GM12874 (cell line): ENCODE measurements at regions not wholly inside any gene's neighbourhood (a gene's known extent, or its start where the extent isn't known, plus 50 kb on each side); places are given as distances from the start of the nearest gene placed in this dataset.

Experiments
- CTCF ChIP-seq: IDR thresholded peaks from 2 replicates; pipeline ENCODE4 v1.5.1; 2011; ENCODE audit warnings: low read depth, mild to moderate bottlenecking, control low read depth, low read length, moderate library complexity; ENCODE audit not compliant: insufficient read depth

DNA sequence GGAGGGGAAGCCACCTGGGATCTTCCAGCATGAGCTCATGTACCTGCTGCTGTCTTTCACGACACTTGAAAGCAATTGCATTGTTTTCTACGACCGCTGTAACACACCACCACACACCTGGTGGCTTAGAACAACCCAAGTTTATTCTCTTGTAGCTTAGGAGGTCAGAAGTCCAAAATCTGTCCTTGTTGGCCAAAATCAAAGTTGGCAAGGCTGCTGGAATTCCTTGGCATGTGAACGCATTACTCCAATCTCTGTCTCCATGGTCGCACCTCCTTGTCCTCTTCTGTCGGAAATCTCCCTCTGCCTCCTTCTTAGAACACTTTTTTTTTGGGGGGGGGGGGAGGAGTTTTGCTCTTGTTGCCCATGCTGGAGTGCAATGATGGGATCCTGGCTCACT lies 305.7 kb downstream of the BAMBI start:
- no peak for TF ChIP-seq CTCF

DNA sequence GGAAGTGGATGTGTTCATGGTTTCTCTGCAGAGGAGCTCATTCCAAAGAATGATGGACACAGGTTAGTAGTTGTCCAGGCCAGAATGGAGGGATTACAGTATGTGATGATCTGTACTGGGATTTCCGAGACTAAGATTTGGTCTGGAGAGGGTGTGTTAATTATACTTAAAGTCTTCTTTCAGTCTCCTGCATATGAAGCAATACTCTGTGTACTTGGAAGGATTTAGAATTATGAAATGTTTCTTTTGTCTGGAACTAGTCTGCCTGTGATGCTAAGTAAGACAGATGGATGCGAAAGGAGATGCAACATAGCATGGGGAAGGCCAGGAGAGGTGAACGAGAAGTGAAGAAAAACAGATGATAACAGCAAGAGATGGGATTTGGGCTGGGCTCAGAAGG lies 305.1 kb upstream of the LYZL1 start:
- no peak for TF ChIP-seq CTCF

DNA sequence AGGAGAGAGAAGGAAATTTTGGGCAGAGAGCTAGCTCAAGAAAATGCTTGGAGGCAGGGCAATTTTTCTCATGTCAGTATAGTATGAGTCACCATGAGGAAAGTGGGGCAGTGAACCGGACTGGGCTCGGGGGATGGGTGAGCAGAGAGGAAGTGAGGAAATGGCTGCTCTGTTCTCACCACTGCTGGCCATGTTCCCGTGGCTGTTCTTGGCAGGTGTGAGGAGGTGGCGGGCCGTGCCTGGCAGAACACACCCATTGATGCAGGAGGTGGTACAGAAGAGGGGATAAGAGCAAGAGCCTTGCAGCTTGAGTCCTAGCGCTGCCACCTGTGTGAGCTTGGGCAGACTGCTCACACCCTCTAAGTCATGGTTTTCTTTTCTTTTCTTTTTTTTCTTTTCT lies 304.4 kb upstream of the LYZL1 start:
- no peak for TF ChIP-seq CTCF

DNA sequence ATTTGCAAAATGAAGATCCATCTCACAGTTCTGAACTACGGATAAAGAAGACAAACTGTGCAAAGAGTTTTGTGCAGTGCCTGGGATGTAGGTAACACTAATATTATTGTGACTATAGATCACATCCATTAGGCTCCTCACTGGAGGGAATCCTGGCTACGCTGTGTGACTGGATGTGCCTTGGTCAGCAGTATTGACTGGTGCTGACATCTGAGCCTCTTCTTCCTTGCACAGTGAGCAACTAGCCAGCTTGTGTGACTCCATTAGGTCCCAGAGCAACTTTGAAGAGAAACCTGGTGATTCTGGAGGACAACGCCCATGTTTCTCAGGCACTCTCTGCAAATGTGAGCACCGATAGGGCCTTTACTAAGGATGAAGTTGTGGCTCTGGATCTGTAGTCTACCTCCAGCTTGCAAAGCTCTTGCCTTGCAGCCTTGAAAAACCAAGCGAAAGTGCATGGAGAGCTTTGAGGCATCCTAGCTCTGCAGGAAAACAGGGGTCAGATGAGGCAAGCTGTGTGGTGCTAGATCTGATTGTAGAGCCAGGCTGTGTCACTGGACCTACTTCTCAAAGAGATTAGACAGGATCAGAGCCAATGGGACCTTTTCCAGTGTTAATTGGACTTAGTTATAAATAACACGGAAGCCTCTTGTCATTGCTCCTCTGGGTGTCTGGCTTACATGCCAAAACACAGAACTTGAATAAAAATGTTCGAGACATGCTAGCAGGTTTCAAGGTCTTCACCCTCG lies 303.6 kb upstream of the LYZL1 start:
- TF ChIP-seq CTCF, result no peak

DNA sequence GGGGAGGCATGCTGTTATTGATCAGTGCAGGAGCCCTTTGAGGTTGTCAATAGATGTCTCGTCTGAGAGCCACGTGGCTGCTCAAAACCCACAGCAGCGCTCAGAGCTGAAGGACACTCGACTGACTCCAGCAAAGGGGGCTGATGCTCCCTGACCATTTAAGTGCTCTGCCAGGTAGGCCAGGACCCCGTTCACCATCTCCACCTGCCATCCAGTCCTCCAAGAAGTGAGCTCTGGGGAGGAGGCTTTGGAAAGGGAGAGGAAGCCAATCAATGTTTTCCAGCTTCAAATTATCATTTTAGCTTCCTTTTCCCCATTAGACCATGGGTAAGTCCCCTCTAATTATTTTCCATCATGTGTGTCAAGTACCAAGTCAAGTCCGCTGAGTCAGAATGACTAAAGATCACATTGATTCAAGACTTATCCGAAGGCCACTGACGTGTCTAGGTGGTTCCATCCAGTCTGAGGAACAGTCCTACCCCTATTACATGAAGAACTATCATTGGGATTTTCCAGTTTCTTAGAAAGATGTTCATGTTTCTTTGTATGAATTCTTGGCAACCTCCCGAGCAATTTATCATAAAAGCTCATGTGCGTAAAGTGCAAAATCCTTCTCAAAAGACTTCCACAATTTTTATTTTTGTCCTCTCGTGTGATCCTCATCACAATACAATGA lies 302.6 kb upstream of the LYZL1 start:
- no peak for TF ChIP-seq CTCF

- no peak for TF ChIP-seq CTCF
Observed at GRCh38 chr10:28986856-28987255, 302.0 kb upstream of the LYZL1 start.

DNA sequence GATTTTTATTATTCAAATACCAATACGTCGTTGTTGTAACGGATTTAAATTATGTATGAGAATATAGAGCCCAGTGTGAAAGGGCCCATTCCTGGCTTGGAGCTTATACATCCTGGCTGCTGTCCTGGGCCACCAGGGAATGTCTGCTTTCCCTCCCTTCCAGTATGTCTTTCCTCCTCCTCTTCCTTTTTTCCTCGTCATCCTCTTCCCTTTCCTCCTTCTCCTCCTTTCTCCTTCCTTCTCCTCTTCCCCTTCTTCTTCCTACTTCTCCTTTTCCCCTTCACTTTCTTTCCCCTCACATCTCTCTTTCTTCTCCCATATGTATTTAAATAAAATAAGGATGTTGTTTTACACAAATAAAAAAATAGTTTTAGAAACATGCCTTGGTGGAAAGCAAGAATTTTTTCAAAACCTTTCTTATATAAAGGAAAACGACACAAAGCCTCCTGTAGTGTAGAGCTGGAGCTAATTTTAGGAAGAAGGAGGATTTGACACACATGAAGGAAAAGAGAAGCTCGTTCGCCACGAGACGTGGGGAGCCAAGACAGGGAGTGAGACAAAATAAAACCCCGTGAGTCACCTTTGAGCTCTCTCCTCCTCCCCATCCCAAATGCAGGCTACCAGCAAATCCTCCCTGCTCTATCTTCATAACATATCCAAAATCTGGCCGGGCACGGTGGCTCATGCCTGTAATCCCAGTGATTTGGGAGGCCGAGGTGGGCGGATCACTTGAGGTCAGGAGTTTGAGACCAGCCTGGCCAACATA lies 301.1 kb upstream of the LYZL1 start:
- no peak for TF ChIP-seq CTCF
